ENCODE measurements at regions not wholly inside any gene's neighbourhood (a gene's known extent, or its start where the extent isn't known, plus 50 kb on each side); places are given as distances from the start of the nearest gene placed in this dataset.
A peak's percentile ranks its signal among the peaks of the same experiment; 100 is the strongest.

GRCh38 chr11:109858152-109858551 lies 235.0 kb upstream of the ZC3H12C start:
- FAIRE-seq (no peak), DNase-seq (ENCODE audit: insufficient read length, low spot score) (no peak)
- TF ChIP-seq CTCF (IDR thresholded peaks at IDR 0.05; ENCODE audit: insufficient read depth, missing control alignments) = no peak

- TF ChIP-seq CTCF (IDR thresholded peaks at IDR 0.05; ENCODE audit: insufficient read depth, missing control alignments) = no peak
- DNase-seq (ENCODE audit: insufficient read length, low spot score) (no peak), FAIRE-seq (no peak)
Measured at GRCh38 chr11:109859045-109859724, 234.0 kb upstream of the ZC3H12C start.

DNA sequence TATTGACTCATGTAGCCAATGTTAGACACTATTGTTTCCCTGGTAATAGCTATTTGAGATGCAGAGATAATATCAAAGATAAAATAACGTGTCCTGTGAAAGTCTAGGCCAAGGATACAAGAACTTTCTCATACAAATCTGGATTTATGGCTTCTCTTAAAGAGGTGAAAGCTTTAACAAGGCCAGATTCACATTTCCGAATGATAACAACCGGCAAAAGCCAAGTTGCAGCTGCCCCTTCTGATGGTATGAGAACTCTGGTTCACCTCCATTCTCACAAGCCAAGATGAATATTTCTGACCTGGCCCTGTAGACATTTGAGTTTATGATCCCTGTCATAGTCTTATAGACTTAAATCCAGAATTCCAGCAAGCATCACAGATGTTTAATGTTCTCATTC lies 230.4 kb upstream of the ZC3H12C start:
- no peak for TF ChIP-seq CTCF (IDR thresholded peaks at IDR 0.05; ENCODE audit: insufficient read depth, missing control alignments)
- DNase-seq (ENCODE audit: insufficient read length, low spot score) (no peak), FAIRE-seq (no peak)

- DNase-seq (ENCODE audit: insufficient read length, low spot score) (no peak), FAIRE-seq (no peak)
- TF ChIP-seq CTCF (IDR thresholded peaks at IDR 0.05; ENCODE audit: insufficient read depth, missing control alignments) = no peak
Measured at GRCh38 chr11:109864151-109864661, 229.0 kb upstream of the ZC3H12C start.

DNA sequence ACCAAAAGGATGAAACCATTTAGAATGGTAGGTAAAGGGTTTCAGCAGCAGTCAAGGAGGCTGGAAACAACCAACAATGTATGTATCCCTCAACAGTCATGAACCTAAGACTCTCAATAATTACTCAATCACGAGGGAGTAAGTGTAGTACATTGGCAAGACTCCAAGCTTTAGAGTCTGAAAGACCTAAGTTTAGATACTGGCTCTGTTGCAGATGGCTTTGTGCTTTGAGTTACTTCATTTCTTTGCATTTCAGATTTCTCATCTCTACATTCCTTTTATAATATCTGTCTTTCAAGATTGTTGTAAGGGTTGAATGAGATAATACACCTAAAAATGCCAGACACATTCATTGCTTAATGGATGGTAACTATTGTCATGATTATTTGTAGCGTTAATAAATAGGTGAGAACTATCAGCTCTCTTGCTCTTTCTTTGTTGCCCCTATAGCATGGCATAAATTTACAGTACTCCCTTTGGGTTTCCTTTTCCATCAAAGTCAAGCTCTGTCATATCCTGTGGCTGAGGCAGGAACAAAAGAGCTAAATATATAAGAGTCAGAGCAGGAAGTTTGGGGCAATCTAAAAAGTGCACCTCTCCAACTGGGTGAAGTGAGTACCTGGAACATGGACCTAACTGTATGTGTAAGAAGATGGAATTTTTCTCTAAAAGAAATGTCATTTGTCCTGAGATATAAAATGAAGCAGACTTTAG lies 228.2 kb upstream of the ZC3H12C start:
- FAIRE-seq (no peak), DNase-seq (ENCODE audit: insufficient read length, low spot score) (no peak)
- no peak for TF ChIP-seq CTCF (IDR thresholded peaks at IDR 0.05; ENCODE audit: insufficient read depth, missing control alignments)

GRCh38 chr11:109865548-109866186 lies 227.5 kb upstream of the ZC3H12C start:
- peak; percentile 55 for TF ChIP-seq CTCF (IDR thresholded peaks at IDR 0.05; ENCODE audit: insufficient read depth, missing control alignments)
- DNase-seq (ENCODE audit: insufficient read length, low spot score) (no peak), FAIRE-seq (no peak)
